ENCODE measurements at regions not wholly inside any gene's neighbourhood (a gene's known extent, or its start where the extent isn't known, plus 50 kb on each side); places are given as distances from the start of the nearest gene placed in this dataset.

- Histone ChIP-seq H2AFZ (ENCODE audit: insufficient read depth, low read depth, low read length, poor library complexity, severe bottlenecking) (no peak overlapping the region), H3K9me3 (ENCODE audit: control extremely low read depth in 1 of 3, control insufficient read depth in 2 of 3, insufficient read depth in 1 of 3, low read length in 2 of 3) (no peaks in the 10 kb centered on the region), H3K9ac (ENCODE audit: low read length) (no peak overlapping the region), H3K4me1 (ENCODE audit: control insufficient read depth in 2 of 2, insufficient read depth in 2 of 2, low read length in 2 of 2) (no peaks in the 10 kb centered on the region), H3K36me3 (replicated peaks in 1 of 2; ENCODE audit: control extremely low read depth in 1 of 2, control insufficient read depth in 1 of 2, extremely low read depth in 1 of 2, insufficient read depth in 2 of 2, low read length in 1 of 2) (no peaks in the 10 kb centered on the region), H3K4me2 (replicated peaks; ENCODE audit: low read depth, low read length, poor library complexity, severe bottlenecking) (no peak overlapping the region), H3K4me3 (ENCODE audit: control extremely low read depth in 1 of 5, extremely low read depth in 1 of 5, insufficient read depth in 1 of 5, low read depth in 2 of 5, low read length in 4 of 5) (no peak overlapping the region), H4K20me1 (ENCODE audit: control insufficient read depth, insufficient read depth, low read length, poor library complexity, severe bottlenecking) (no peaks in the 10 kb centered on the region), H3K79me2 (ENCODE audit: control insufficient read depth, insufficient read depth, low read length) (no peaks in the 10 kb centered on the region), H3K27ac (ENCODE audit: low read length in 2 of 2) (no peak overlapping the region), H3K27me3 (replicated peaks in 1 of 4; ENCODE audit: control extremely low read depth in 1 of 4, control insufficient read depth in 3 of 4, insufficient read depth in 4 of 4, low read length in 3 of 4) (no peaks in the 10 kb centered on the region)
- Mint-ChIP-seq H3K4me3 (no peak overlapping the region), H3K27me3 (no peaks in the 10 kb centered on the region), H3K9me3 (ENCODE audit: insufficient read depth) (no peaks in the 10 kb centered on the region), H3K4me1 (no peaks in the 10 kb centered on the region), H3K27ac (no peak overlapping the region)
- ChIA-PET CTCF (no interaction called here), POLR2A (no interaction called here)
- WGBS (ENCODE audit: insufficient coverage): 100% methylated on average over 1 of the region's 3 CpGs
- intact Hi-C loops (cut with micrococcal nuclease): no loop called here
- no peak for DNase-seq
- ATAC-seq (ENCODE audit: low read depth): no peak
- no peak for TF ChIP-seq EZH2 (IDR thresholded peaks at IDR 0.05; ENCODE audit: borderline replicate concordance, insufficient read depth, low read depth, low read length, poor library complexity, severe bottlenecking)
- no peak for TF ChIP-seq CTCF (IDR thresholded peaks at IDR 0.05)
These were observed 621.2 kb downstream of the REEP3 start for GRCh38 chr10:64142395-64142794.

DNA sequence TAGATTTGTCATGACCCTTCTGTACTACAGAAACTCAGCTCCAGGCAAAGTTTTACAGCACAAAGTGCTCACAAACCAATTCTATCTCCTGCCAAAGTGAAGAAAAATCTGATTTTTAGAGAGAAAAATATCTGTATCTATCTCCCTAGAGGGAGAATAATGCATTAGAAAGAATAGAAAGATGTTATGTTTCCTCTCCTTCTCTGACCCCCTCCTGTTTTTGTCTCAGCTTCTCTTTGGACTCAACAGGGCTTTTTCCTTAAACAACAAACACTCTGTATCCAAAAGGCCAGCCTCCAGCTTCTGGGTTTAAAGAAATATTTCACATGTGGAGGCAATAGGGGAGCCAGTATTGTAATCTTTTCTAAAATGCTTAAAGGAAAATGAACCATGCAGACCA, 627.4 kb downstream of the REEP3 start:
- Mint-ChIP-seq H3K4me1 (no peaks in the 10 kb centered on the region), H3K9me3 (ENCODE audit: insufficient read depth) (no peaks in the 10 kb centered on the region), H3K4me3 (no peak overlapping the region), H3K27me3 (peaks cover 3% of the 10 kb centered on the region), H3K27ac (no peak overlapping the region)
- Histone ChIP-seq H3K79me2 (ENCODE audit: control insufficient read depth, insufficient read depth, low read length) (no peaks in the 10 kb centered on the region), H3K4me3 (ENCODE audit: control extremely low read depth in 1 of 5, extremely low read depth in 1 of 5, insufficient read depth in 1 of 5, low read depth in 2 of 5, low read length in 4 of 5) (no peak overlapping the region), H4K20me1 (ENCODE audit: control insufficient read depth, insufficient read depth, low read length, poor library complexity, severe bottlenecking) (no peaks in the 10 kb centered on the region), H3K36me3 (replicated peaks in 1 of 2; ENCODE audit: control extremely low read depth in 1 of 2, control insufficient read depth in 1 of 2, extremely low read depth in 1 of 2, insufficient read depth in 2 of 2, low read length in 1 of 2) (no peaks in the 10 kb centered on the region), H3K9me3 (ENCODE audit: control extremely low read depth in 1 of 3, control insufficient read depth in 2 of 3, insufficient read depth in 1 of 3, low read length in 2 of 3) (no peaks in the 10 kb centered on the region), H3K27ac (ENCODE audit: low read length in 2 of 2) (no peak overlapping the region), H2AFZ (ENCODE audit: insufficient read depth, low read depth, low read length, poor library complexity, severe bottlenecking) (no peak overlapping the region), H3K27me3 (replicated peaks in 1 of 4; ENCODE audit: control extremely low read depth in 1 of 4, control insufficient read depth in 3 of 4, insufficient read depth in 4 of 4, low read length in 3 of 4) (no peaks in the 10 kb centered on the region), H3K4me2 (replicated peaks; ENCODE audit: low read depth, low read length, poor library complexity, severe bottlenecking) (no peak overlapping the region), H3K4me1 (ENCODE audit: control insufficient read depth in 2 of 2, insufficient read depth in 2 of 2, low read length in 2 of 2) (no peaks in the 10 kb centered on the region), H3K9ac (ENCODE audit: low read length) (no peak overlapping the region)
- ChIA-PET POLR2A (no interaction called here), CTCF (no interaction called here)
- intact Hi-C loops (cut with micrococcal nuclease): no loop called here
- DNase-seq (no peak), ATAC-seq (ENCODE audit: low read depth) (no peak)
- TF ChIP-seq EZH2 (IDR thresholded peaks at IDR 0.05; ENCODE audit: borderline replicate concordance, insufficient read depth, low read depth, low read length, poor library complexity, severe bottlenecking): no peak

All from B cell (primary cell).